CD4-positive, alpha-beta T cell (primary cell): ENCODE measurements at regions not wholly inside any gene's neighbourhood (a gene's known extent, or its start where the extent isn't known, plus 50 kb on each side); places are given as distances from the start of the nearest gene placed in this dataset.

Experiments
- ATAC-seq: fragments of 200-7000 bp; cut with Tn5 transposase; one replicate; pipeline ENCODE4 v1.10.0; 2022; ENCODE audit warnings: mild to moderate bottlenecking; ENCODE audit not compliant: poor library complexity
- CTCF ChIA-PET: fragments of 350-600 bp; sonication (Branson Sonifier 250); formaldehyde crosslinking; loops from one replicate; lab custom pipeline; 2021; ENCODE audit warnings: antibody characterized with exemption, inconsistent platforms; lab: Charles Lee
- POLR2A ChIA-PET: fragments of 350-600 bp; sonication (Branson Sonifier 250); formaldehyde crosslinking; loops from one replicate; lab custom pipeline; 2021; ENCODE audit warnings: antibody characterized with exemption, inconsistent platforms; lab: Charles Lee
- DNase-seq, 14 experiments: peaks; one replicate each; pipeline ENCODE4 v3.0.0-alpha.2; 2013 to 2020; ENCODE audit warnings: mixed read lengths in 2 of 14
- H3K27ac ChIP-seq, 2 donors: one replicate each; pipeline versions ENCODE4 v1.5.1 to v1.7.0; 2013; ENCODE audit warnings: low read length in 2 of 2, low read depth in 1 of 2, mild to moderate bottlenecking in 1 of 2
- H3K27me3 ChIP-seq, 2 experiments: 1 replicate in 1 of 2; 2 replicates in 1 of 2; pipeline versions ENCODE4 v1.6.1 to v1.7.0; 2013; ENCODE audit warnings: low read length in 2 of 2, control low read depth in 1 of 2, mild to moderate bottlenecking in 1 of 2, moderate library complexity in 1 of 2; ENCODE audit not compliant: insufficient read depth in 2 of 2, control insufficient read depth in 1 of 2
- H3K36me3 ChIP-seq: one replicate; pipeline ENCODE4 v1.6.1; 2013; ENCODE audit warnings: low read length, control low read depth; ENCODE audit not compliant: insufficient read depth
- H3K4me1 ChIP-seq: one replicate; pipeline ENCODE4 v1.6.1; 2013; ENCODE audit warnings: low read length, control low read depth; ENCODE audit not compliant: insufficient read depth
- H3K4me3 ChIP-seq: one replicate; pipeline ENCODE4 v1.5.1; 2013; ENCODE audit warnings: mild to moderate bottlenecking, low read length, moderate library complexity
- H3K9me3 ChIP-seq, 2 experiments: 1 replicate in 1 of 2; 2 replicates in 1 of 2; pipeline versions ENCODE4 v1.6.1 to v1.7.0; 2013; ENCODE audit warnings: low read length in 2 of 2, mild to moderate bottlenecking in 2 of 2, control low read depth in 1 of 2, moderate library complexity in 1 of 2; ENCODE audit not compliant: control insufficient read depth in 1 of 2, insufficient read depth in 1 of 2
- H3K27ac Mint-ChIP-seq: one replicate; pipeline ENCODE4 v1.8.0; 2020; ENCODE audit warnings: mixed read lengths
- H3K27me3 Mint-ChIP-seq: one replicate; pipeline ENCODE4 v1.8.0; 2021; ENCODE audit warnings: mixed read lengths
- H3K36me3 Mint-ChIP-seq: one replicate; pipeline ENCODE4 v1.8.0; 2021; ENCODE audit warnings: low read depth, mixed read lengths
- H3K4me1 Mint-ChIP-seq: one replicate; pipeline ENCODE4 v1.8.0; 2021; ENCODE audit warnings: low read depth, mixed read lengths
- H3K4me3 Mint-ChIP-seq: one replicate; pipeline ENCODE4 v1.8.0; 2020; ENCODE audit warnings: mild to moderate bottlenecking, mixed read lengths
- H3K9me3 Mint-ChIP-seq: one replicate; pipeline ENCODE4 v1.8.0; 2020; ENCODE audit warnings: mixed read lengths
- intact Hi-C, 2 experiments: fragments of 100-400 bp; cut with DNase I in 1 of 2; cut with micrococcal nuclease in 1 of 2; formaldehyde crosslinking; loops; one replicate each; pipeline versions ENCODE4 v1.15.1 to v1.9.0; 2023 to 2025; cut with DNase I, micrococcal nuclease
- TF ChIP-seq, protein P1 (sequence below): fragments of 200-600 bp; IDR thresholded peaks from one replicate; pipeline ENCODE4 v1.8.0; 2022; ENCODE audit warnings: antibody characterized with exemption, mild to moderate bottlenecking

DNA sequence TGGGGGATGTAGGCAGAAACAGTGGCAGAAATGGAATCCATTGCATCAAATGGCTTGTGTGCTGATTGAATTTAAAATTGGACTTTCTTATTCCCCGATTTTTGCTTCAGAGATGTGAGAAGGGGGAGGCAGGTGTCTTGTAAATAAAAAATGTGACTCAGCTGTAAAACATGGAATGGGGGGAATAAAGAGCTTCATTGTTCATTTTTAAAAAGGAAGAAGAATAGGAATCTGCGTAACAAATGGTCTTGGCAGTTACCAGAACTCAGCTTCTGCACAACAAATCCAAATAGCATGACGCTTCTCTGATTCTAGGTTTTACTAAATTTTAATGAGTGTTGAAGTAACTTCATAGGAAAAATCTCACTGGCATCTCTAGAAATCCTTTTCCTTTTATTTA lies 323.9 kb upstream of the GBE1 start:
- H3K4me1 Mint-ChIP-seq = no peaks in the 10 kb centered on the region
- no peak for DNase-seq
- H3K36me3 Mint-ChIP-seq = no peaks in the 10 kb centered on the region
- no peaks in the 10 kb centered on the region for H3K4me1 ChIP-seq
- CTCF ChIA-PET = no interaction called here
- no peaks in the 10 kb centered on the region for H3K9me3 Mint-ChIP-seq
- H3K36me3 ChIP-seq = no peaks in the 10 kb centered on the region
- no peak overlapping the region for H3K4me3 Mint-ChIP-seq
- no peak overlapping the region for H3K27ac Mint-ChIP-seq
- intact Hi-C loops = no loop called here
- no peaks in the 10 kb centered on the region for H3K27me3 Mint-ChIP-seq
- TF ChIP-seq, protein P1, sequence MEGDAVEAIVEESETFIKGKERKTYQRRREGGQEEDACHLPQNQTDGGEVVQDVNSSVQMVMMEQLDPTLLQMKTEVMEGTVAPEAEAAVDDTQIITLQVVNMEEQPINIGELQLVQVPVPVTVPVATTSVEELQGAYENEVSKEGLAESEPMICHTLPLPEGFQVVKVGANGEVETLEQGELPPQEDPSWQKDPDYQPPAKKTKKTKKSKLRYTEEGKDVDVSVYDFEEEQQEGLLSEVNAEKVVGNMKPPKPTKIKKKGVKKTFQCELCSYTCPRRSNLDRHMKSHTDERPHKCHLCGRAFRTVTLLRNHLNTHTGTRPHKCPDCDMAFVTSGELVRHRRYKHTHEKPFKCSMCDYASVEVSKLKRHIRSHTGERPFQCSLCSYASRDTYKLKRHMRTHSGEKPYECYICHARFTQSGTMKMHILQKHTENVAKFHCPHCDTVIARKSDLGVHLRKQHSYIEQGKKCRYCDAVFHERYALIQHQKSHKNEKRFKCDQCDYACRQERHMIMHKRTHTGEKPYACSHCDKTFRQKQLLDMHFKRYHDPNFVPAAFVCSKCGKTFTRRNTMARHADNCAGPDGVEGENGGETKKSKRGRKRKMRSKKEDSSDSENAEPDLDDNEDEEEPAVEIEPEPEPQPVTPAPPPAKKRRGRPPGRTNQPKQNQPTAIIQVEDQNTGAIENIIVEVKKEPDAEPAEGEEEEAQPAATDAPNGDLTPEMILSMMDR = no peak
- H3K9me3 ChIP-seq = no peaks in the 10 kb centered on the region
- H3K4me3 ChIP-seq = no peak overlapping the region
- POLR2A ChIA-PET = no interaction called here
- no peaks in the 10 kb centered on the region for H3K27me3 ChIP-seq
- ATAC-seq = no peak
- H3K27ac ChIP-seq = no peak overlapping the region

DNA sequence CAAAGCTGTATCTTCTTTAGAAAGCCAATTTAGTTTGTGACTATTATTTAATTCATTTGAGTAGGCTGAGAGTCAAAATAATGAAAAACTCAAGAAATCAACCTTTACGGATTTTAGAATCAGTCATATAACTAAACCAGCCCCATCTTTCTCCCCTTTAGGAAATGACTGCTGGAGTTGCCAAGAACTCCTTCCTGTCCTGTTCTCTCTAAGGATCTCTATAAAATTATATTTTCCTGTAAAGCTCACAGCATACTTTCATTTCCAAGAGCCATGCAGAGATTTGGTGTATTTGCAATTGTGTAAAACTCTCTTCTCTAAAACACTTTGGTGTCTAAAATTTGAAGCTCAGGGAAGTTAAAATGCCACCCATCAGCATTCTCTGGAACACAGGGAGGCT lies 323.4 kb upstream of the GBE1 start:
- POLR2A ChIA-PET = no interaction called here
- TF ChIP-seq, protein P1 = no peak
- H3K4me3 Mint-ChIP-seq = no peak overlapping the region
- ATAC-seq (no peak), DNase-seq (no peak)
- no peaks in the 10 kb centered on the region for H3K36me3 ChIP-seq
- intact Hi-C loops = no loop called here
- H3K4me3 ChIP-seq = no peak overlapping the region
- H3K9me3 ChIP-seq = no peaks in the 10 kb centered on the region
- H3K27ac Mint-ChIP-seq = no peak overlapping the region
- H3K4me1 Mint-ChIP-seq = no peaks in the 10 kb centered on the region
- H3K27ac ChIP-seq = no peak overlapping the region
- no peaks in the 10 kb centered on the region for H3K36me3 Mint-ChIP-seq
- CTCF ChIA-PET = no interaction called here
- no peaks in the 10 kb centered on the region for H3K27me3 ChIP-seq
- H3K4me1 ChIP-seq = no peaks in the 10 kb centered on the region
- H3K9me3 Mint-ChIP-seq = no peaks in the 10 kb centered on the region
- no peaks in the 10 kb centered on the region for H3K27me3 Mint-ChIP-seq

DNA sequence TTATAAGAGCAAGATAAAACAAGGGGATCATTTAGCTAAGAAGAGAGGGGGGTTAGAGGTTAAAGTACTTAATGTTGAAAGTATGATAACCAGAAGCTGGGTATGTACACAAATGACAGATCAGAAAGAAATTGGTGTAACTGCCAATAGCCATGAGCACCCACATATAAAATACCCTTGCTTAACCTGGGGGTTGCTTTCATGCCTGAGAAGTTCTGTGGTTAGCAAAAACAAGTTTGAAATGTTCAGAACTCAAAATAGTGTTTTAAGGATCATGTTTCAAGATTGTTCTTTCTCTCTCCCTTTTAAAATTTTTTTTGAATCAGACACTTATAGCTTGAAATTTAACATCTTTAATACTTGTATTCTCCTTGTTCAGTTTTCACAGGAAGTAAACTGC lies 321.4 kb upstream of the GBE1 start:
- ChIA-PET CTCF (no interaction called here), POLR2A (no interaction called here)
- no peaks in the 10 kb centered on the region for H3K27me3 Mint-ChIP-seq
- H3K9me3 ChIP-seq = no peaks in the 10 kb centered on the region
- H3K4me1 ChIP-seq = no peaks in the 10 kb centered on the region
- H3K36me3 ChIP-seq = no peaks in the 10 kb centered on the region
- no peak for DNase-seq
- H3K4me1 Mint-ChIP-seq = no peaks in the 10 kb centered on the region
- no peaks in the 10 kb centered on the region for H3K36me3 Mint-ChIP-seq
- H3K27ac Mint-ChIP-seq = no peak overlapping the region
- H3K9me3 Mint-ChIP-seq = no peaks in the 10 kb centered on the region
- no peak overlapping the region for H3K4me3 Mint-ChIP-seq
- intact Hi-C loops = no loop called here
- ATAC-seq = no peak
- no peak overlapping the region for H3K27ac ChIP-seq
- TF ChIP-seq, protein P1 = no peak
- H3K27me3 ChIP-seq = no peaks in the 10 kb centered on the region
- H3K4me3 ChIP-seq = no peak overlapping the region
